ENCODE measurements at regions not wholly inside any gene's neighbourhood (a gene's known extent, or its start where the extent isn't known, plus 50 kb on each side); places are given as distances from the start of the nearest gene placed in this dataset.

GRCh38 chr18:24773101-24773500 lies 312.7 kb downstream of the HRH4 start:
- Histone ChIP-seq H3K9me3 (ENCODE audit: control insufficient read depth, insufficient read depth, low read depth, low read length) (no peaks in the 10 kb centered on the region), H3K27ac (ENCODE audit: low read length) (no peak overlapping the region), H3K27me3 (ENCODE audit: control insufficient read depth, insufficient read depth, low read length) (no peaks in the 10 kb centered on the region), H3K36me3 (ENCODE audit: control insufficient read depth, insufficient read depth, low read length) (no peaks in the 10 kb centered on the region), H3K4me1 (ENCODE audit: control insufficient read depth, insufficient read depth, low read length) (no peaks in the 10 kb centered on the region), H3K4me3 (ENCODE audit: low read depth in 2 of 2, low read length in 2 of 2) (no peak overlapping the region)
- ATAC-seq = no peak
- in situ Hi-C loops (cut with HindIII; ENCODE audit: low pct_unique_long_range_greater_than_20kb, low sequenced_read_pairs) (no loop called here), intact Hi-C loops (cut with micrococcal nuclease; ENCODE audit: unreplicated experiment) (no loop called here)
- CTCF ChIA-PET = no interaction called here
- TF ChIP-seq SIN3A (IDR thresholded peaks at IDR 0.05; ENCODE audit: borderline replicate concordance, insufficient read depth, low read depth, low read length) = no peak
- TF ChIP-seq TCF7L2 (IDR thresholded peaks at IDR 0.05; ENCODE audit: low read depth, low read length) = no peak
- no peak for TF ChIP-seq REST (IDR thresholded peaks at IDR 0.05; ENCODE audit: insufficient read depth in 1 of 2, low read depth in 2 of 2, low read length in 1 of 2)
- no peak for TF ChIP-seq POLR2AphosphoS5 (IDR thresholded peaks at IDR 0.05; ENCODE audit: low read depth, low read length)
- no peak for TF ChIP-seq CTCF (IDR thresholded peaks at IDR 0.05)
- no TSS peak for BruUV-seq (replicated peaks)
- POLR2A ChIA-PET = no interaction called here
- no peak for DNase-seq (ENCODE audit: low read depth, low spot score)

GRCh38 chr18:24776019-24776418 lies 315.6 kb downstream of the HRH4 start:
- no peak for DNase-seq (ENCODE audit: low read depth, low spot score)
- intact Hi-C loops (cut with micrococcal nuclease; ENCODE audit: unreplicated experiment) (no loop called here), in situ Hi-C loops (cut with HindIII; ENCODE audit: low pct_unique_long_range_greater_than_20kb, low sequenced_read_pairs) (no loop called here)
- no peak for ATAC-seq
- Histone ChIP-seq H3K4me1 (ENCODE audit: control insufficient read depth, insufficient read depth, low read length) (no peaks in the 10 kb centered on the region), H3K27me3 (ENCODE audit: control insufficient read depth, insufficient read depth, low read length) (no peaks in the 10 kb centered on the region), H3K36me3 (ENCODE audit: control insufficient read depth, insufficient read depth, low read length) (no peaks in the 10 kb centered on the region), H3K27ac (ENCODE audit: low read length) (no peak overlapping the region), H3K9me3 (ENCODE audit: control insufficient read depth, insufficient read depth, low read depth, low read length) (no peaks in the 10 kb centered on the region), H3K4me3 (ENCODE audit: low read depth in 2 of 2, low read length in 2 of 2) (no peak overlapping the region)
- TF ChIP-seq POLR2AphosphoS5 (IDR thresholded peaks at IDR 0.05; ENCODE audit: low read depth, low read length) (no peak), TCF7L2 (IDR thresholded peaks at IDR 0.05; ENCODE audit: low read depth, low read length) (no peak), CTCF (IDR thresholded peaks at IDR 0.05) (no peak)
- no TSS peak for BruUV-seq (replicated peaks)
- ChIA-PET CTCF (no interaction called here), POLR2A (no interaction called here)
